Neural progenitor cell (in vitro differentiated cells): ENCODE measurements at regions not wholly inside any gene's neighbourhood (a gene's known extent, or its start where the extent isn't known, plus 50 kb on each side); places are given as distances from the start of the nearest gene placed in this dataset.

Experiments used
- EZH2 ChIP-seq: fragments of 200-600 bp; sonication (generic); IDR thresholded peaks from 2 replicates; pipeline ENCODE4 v1.6.1; 2017; ENCODE audit warnings: antibody characterized with exemption, mild to moderate bottlenecking, moderate library complexity
- TF ChIP-seq, protein P1 (sequence below): fragments of 200-600 bp; sonication (generic); IDR thresholded peaks from 2 replicates; pipeline ENCODE4 v1.5.1; 2017; ENCODE audit warnings: antibody characterized with exemption, mild to moderate bottlenecking

DNA sequence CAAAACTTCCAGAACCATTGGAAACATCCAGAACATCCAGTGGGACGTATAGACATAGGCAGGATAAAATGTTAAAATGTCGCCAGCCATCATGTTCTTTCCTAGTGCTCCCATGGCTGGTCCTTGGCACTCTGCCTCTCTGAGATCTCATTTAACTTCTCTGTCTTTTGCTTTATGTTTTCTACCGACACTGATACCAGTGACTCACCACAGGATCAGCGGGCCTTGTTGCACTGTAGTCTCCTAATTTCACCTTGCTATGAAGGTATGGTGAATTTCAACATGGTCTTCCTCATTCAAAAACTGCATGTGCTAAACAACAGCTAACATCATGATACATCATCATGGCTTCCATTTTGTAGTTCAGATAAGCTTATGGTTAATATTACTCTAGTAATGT lies 521.0 kb upstream of the IGFBP7 start:
- TF ChIP-seq, protein P1, sequence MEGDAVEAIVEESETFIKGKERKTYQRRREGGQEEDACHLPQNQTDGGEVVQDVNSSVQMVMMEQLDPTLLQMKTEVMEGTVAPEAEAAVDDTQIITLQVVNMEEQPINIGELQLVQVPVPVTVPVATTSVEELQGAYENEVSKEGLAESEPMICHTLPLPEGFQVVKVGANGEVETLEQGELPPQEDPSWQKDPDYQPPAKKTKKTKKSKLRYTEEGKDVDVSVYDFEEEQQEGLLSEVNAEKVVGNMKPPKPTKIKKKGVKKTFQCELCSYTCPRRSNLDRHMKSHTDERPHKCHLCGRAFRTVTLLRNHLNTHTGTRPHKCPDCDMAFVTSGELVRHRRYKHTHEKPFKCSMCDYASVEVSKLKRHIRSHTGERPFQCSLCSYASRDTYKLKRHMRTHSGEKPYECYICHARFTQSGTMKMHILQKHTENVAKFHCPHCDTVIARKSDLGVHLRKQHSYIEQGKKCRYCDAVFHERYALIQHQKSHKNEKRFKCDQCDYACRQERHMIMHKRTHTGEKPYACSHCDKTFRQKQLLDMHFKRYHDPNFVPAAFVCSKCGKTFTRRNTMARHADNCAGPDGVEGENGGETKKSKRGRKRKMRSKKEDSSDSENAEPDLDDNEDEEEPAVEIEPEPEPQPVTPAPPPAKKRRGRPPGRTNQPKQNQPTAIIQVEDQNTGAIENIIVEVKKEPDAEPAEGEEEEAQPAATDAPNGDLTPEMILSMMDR: no peak
- no peak for TF ChIP-seq EZH2
